OCI-LY7 (cell line): ENCODE measurements at regions not wholly inside any gene's neighbourhood (a gene's known extent, or its start where the extent isn't known, plus 50 kb on each side); places are given as distances from the start of the nearest gene placed in this dataset.

Experiments used
- EZH2phosphoT487 ChIP-seq: fragments of 200-600 bp; sonication (generic); IDR thresholded peaks from 2 replicates; pipeline ENCODE4 v1.6.1; 2018; ENCODE audit warnings: low read depth, borderline replicate concordance, mild to moderate bottlenecking, mixed run types, antibody characterized with exemption, low read length, moderate library complexity, mixed read lengths
- TF ChIP-seq, protein P1 (sequence below): fragments of 200-600 bp; sonication (generic); conservative IDR thresholded peaks from 2 replicates; pipeline ENCODE4 v1.5.1; 2014; ENCODE audit warnings: mild to moderate bottlenecking, antibody characterized with exemption, low read length, moderate library complexity, mixed read lengths

- TF ChIP-seq, protein P1, sequence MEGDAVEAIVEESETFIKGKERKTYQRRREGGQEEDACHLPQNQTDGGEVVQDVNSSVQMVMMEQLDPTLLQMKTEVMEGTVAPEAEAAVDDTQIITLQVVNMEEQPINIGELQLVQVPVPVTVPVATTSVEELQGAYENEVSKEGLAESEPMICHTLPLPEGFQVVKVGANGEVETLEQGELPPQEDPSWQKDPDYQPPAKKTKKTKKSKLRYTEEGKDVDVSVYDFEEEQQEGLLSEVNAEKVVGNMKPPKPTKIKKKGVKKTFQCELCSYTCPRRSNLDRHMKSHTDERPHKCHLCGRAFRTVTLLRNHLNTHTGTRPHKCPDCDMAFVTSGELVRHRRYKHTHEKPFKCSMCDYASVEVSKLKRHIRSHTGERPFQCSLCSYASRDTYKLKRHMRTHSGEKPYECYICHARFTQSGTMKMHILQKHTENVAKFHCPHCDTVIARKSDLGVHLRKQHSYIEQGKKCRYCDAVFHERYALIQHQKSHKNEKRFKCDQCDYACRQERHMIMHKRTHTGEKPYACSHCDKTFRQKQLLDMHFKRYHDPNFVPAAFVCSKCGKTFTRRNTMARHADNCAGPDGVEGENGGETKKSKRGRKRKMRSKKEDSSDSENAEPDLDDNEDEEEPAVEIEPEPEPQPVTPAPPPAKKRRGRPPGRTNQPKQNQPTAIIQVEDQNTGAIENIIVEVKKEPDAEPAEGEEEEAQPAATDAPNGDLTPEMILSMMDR = no peak
- no peak for TF ChIP-seq EZH2phosphoT487
Observed at GRCh38 chr22:48239461-48240147, 1477.2 kb downstream of the TBC1D22A start.
